ENCODE measurements at regions not wholly inside any gene's neighbourhood (a gene's known extent, or its start where the extent isn't known, plus 50 kb on each side); places are given as distances from the start of the nearest gene placed in this dataset.
A peak's percentile ranks its signal among the peaks of the same experiment; 100 is the strongest.

- no peak overlapping the region for H3K4me3 ChIP-seq (ENCODE audit: low read depth, low read length)
- DNase-seq (ENCODE audit: low read depth) = no peak
- TF ChIP-seq CTCF (IDR thresholded peaks at IDR 0.05; ENCODE audit: insufficient read depth, low read length) = no peak
These were observed 133.3 kb downstream of the MGAT5B start for GRCh38 chr17:77001487-77001886.

GRCh38 chr17:77002103-77003045 lies 134.2 kb downstream of the MGAT5B start:
- no peak for TF ChIP-seq CTCF (IDR thresholded peaks at IDR 0.05; ENCODE audit: insufficient read depth, low read length)
- DNase-seq (ENCODE audit: low read depth) = peak; percentile 38
- H3K4me3 ChIP-seq (ENCODE audit: low read depth, low read length) = no peak overlapping the region

- H3K4me3 ChIP-seq (ENCODE audit: low read depth, low read length) = no peak overlapping the region
- no peak for DNase-seq (ENCODE audit: low read depth)
- no peak for TF ChIP-seq CTCF (IDR thresholded peaks at IDR 0.05; ENCODE audit: insufficient read depth, low read length)
These were observed 135.5 kb downstream of the MGAT5B start for GRCh38 chr17:77003699-77004098.

GRCh38 chr17:77006971-77007649 lies 133.7 kb upstream of the SEC14L1 start:
- H3K4me3 ChIP-seq (ENCODE audit: low read depth, low read length) = no peak overlapping the region
- TF ChIP-seq CTCF (IDR thresholded peaks at IDR 0.05; ENCODE audit: insufficient read depth, low read length) = no peak
- no peak for DNase-seq (ENCODE audit: low read depth)

- DNase-seq (ENCODE audit: low read depth) = no peak
- no peak for TF ChIP-seq CTCF (IDR thresholded peaks at IDR 0.05; ENCODE audit: insufficient read depth, low read length)
- H3K4me3 ChIP-seq (ENCODE audit: low read depth, low read length) = no peak overlapping the region
These were observed 130.9 kb upstream of the SEC14L1 start for GRCh38 chr17:77009877-77010276.

GRCh38 chr17:77010667-77011066 lies 130.1 kb upstream of the SEC14L1 start:
- no peak for DNase-seq (ENCODE audit: low read depth)
- TF ChIP-seq CTCF (IDR thresholded peaks at IDR 0.05; ENCODE audit: insufficient read depth, low read length) = no peak
- H3K4me3 ChIP-seq (ENCODE audit: low read depth, low read length) = no peak overlapping the region

All from fibroblast of the aortic adventitia (primary cell).